C4-2B (cell line): ENCODE measurements at regions not wholly inside any gene's neighbourhood (a gene's known extent, or its start where the extent isn't known, plus 50 kb on each side); places are given as distances from the start of the nearest gene placed in this dataset.
"Not testable (repeated sequence)": the region's sequence is repeated elsewhere in the genome, so short reads cannot be mapped to it uniquely, and the experiment has no call there.

Experiments
- H3K27ac ChIP-seq: fragments of 450-650 bp; 2 replicates; pipeline ENCODE4 v1.5.1; 2017
- CTCF ChIP-seq: fragments of 450-650 bp; conservative IDR thresholded peaks from 2 replicates; pipeline ENCODE4 v1.5.1; 2017; ENCODE audit warnings: mild to moderate bottlenecking
- ZFX ChIP-seq: fragments of 450-650 bp; IDR thresholded peaks from 2 replicates; pipeline ENCODE4 v1.6.1; 2017

GRCh38 chr2:224178056-224178455 is 139.0 kb upstream of the SERPINE2 start:
- H3K27ac ChIP-seq: no peak overlapping the region
- TF ChIP-seq ZFX (no peak), CTCF (no peak)

GRCh38 chr2:224175538-224175937 is 136.5 kb upstream of the SERPINE2 start:
- no peak overlapping the region for H3K27ac ChIP-seq
- no peak for TF ChIP-seq ZFX
- no peak for TF ChIP-seq CTCF

- H3K27ac ChIP-seq: no peak overlapping the region
- TF ChIP-seq ZFX (no peak), CTCF (no peak)
Observed at GRCh38 chr2:224174990-224175389, 135.9 kb upstream of the SERPINE2 start.

GRCh38 chr2:224174521-224174920 is 135.4 kb upstream of the SERPINE2 start:
- H3K27ac ChIP-seq: no peak overlapping the region
- TF ChIP-seq ZFX: no peak
- TF ChIP-seq CTCF: no peak

GRCh38 chr2:224173933-224174332 is 134.8 kb upstream of the SERPINE2 start:
- TF ChIP-seq ZFX: no peak
- H3K27ac ChIP-seq: no peak overlapping the region

- TF ChIP-seq ZFX (no peak), CTCF (no peak)
- no peak overlapping the region for H3K27ac ChIP-seq
Observed at GRCh38 chr2:224173210-224173609, 134.1 kb upstream of the SERPINE2 start.

GRCh38 chr2:224171226-224171625 is 132.1 kb upstream of the SERPINE2 start:
- no peak overlapping the region for H3K27ac ChIP-seq
- TF ChIP-seq CTCF (no peak), ZFX (no peak)

GRCh38 chr2:224169847-224170246 is 130.8 kb upstream of the SERPINE2 start:
- no peak overlapping the region for H3K27ac ChIP-seq
- TF ChIP-seq CTCF (no peak), ZFX (no peak)

GRCh38 chr2:224167781-224168180 is 128.7 kb upstream of the SERPINE2 start:
- not testable (repeated sequence) for H3K27ac ChIP-seq
